GM12865 (cell line): ENCODE measurements at regions not wholly inside any gene's neighbourhood (a gene's known extent, or its start where the extent isn't known, plus 50 kb on each side); places are given as distances from the start of the nearest gene placed in this dataset.

Source experiments
- DNase-seq: peaks from one replicate; pipeline ENCODE4 v3.0.0; 2010; ENCODE audit warnings: low read depth
- H3K4me3 ChIP-seq: 2 replicates; pipeline ENCODE4 v1.5.1; 2011; ENCODE audit warnings: mild to moderate bottlenecking, low read depth, low read length, control low read depth
- TF ChIP-seq, protein P1 (sequence below): IDR thresholded peaks from 2 replicates; pipeline ENCODE4 v1.5.1; 2011; ENCODE audit warnings: low read length, control low read depth, low read depth, inconsistent platforms; ENCODE audit not compliant: insufficient read depth; ENCODE audit errors: missing control alignments

DNA sequence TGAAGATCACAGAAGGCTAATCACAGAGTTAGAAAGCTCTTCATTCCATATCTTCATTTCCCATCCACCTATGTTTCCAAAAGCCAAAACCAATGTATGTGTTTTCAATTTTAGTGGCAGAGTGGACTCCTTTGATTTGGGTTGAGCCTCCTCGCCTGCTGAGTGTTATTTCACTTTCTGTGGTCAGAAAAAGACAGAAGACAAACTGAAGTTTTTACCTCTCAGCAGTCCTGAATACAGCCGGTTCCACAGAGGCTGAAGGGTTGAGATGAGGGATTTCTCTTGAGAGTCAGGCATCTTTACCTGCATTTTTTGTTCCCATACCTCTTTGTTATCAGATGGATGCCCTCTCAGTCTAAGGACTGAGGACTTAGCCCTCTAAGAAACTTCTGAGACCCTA is 659.6 kb downstream of the CCSER2 start:
- TF ChIP-seq, protein P1, sequence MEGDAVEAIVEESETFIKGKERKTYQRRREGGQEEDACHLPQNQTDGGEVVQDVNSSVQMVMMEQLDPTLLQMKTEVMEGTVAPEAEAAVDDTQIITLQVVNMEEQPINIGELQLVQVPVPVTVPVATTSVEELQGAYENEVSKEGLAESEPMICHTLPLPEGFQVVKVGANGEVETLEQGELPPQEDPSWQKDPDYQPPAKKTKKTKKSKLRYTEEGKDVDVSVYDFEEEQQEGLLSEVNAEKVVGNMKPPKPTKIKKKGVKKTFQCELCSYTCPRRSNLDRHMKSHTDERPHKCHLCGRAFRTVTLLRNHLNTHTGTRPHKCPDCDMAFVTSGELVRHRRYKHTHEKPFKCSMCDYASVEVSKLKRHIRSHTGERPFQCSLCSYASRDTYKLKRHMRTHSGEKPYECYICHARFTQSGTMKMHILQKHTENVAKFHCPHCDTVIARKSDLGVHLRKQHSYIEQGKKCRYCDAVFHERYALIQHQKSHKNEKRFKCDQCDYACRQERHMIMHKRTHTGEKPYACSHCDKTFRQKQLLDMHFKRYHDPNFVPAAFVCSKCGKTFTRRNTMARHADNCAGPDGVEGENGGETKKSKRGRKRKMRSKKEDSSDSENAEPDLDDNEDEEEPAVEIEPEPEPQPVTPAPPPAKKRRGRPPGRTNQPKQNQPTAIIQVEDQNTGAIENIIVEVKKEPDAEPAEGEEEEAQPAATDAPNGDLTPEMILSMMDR: no peak
- DNase-seq: no peak
- H3K4me3 ChIP-seq: no peak overlapping the region

DNA sequence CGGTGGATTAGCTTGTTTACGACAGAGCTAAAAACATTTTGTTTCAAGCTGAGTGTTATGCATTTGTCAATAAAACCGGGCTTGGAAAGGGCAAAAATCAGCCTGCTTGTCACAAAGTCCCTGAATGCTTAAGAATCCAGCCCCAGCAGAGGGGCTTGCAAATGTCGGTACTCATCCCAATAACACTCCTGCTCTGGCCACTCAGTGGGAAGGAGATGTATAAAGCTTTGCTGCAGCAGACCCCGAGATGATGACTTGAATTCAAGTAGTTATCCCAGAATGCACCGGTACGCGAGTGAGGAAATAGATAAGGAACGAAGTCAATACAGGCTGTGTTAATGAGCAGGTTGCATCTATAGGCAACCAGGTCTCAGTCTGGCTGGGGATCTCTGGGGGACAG is 662.3 kb downstream of the CCSER2 start:
- no peak for DNase-seq
- TF ChIP-seq, protein P1: no peak

DNA sequence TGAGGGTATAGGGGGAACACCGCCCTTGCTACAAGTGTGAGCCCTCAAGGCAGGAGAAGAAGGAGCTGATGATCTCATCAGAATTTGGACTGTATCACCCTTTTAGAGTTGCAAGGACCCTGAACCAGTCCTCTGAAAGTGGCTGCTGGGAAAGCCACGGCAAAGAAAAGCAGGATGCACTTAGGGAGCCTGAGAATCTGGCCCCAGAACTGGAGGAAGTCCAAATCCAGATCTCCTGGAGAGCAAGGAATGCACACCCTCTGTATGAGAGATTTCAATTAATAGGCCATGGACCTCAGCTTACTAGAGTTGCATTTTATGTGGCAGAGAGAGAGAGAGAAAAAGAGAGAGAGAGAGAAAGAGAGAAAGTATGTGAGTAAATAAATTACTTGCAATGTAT is 662.9 kb downstream of the CCSER2 start:
- H3K4me3 ChIP-seq: no peak overlapping the region
- DNase-seq: no peak
- TF ChIP-seq, protein P1: no peak

More for the DNA sequence above, 662.3 kb downstream of the CCSER2 start:
- H3K4me3 ChIP-seq: no peak overlapping the region

DNA sequence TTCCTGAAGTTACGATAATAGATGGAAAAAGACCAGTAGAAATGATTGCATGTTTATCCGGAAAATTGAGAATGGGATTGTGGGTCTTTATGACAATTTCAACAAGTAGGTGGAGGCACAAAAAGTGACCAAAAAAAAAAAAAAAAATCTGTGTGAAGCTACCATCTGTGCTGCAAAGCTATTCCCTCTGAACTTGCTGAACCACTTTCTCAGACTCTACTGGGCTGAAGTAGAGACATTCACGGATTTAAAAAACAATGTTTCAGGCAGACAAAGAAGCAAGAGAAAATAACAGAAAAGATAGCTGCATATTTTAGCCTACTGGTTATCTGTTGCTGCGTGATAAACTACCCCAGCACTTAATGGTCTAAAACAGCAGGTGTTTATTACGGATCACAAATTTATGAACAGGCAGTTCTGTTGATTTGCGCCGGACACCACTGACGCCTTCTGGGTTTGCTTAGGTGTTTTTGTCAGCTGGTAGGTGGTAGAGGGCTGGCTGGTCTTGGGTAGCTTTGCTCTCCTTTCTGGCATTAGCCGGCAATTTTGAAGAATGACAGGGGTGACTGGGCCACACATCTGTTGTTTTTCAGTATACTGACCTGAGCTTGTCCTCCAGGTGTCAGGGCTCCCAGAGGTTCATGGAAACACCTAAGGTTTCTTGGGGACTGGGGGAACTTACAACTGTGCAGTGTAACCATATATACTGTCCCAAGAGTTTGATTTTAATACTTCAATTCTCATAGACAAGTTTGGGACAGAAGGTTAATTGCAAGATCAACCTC is 665.1 kb downstream of the CCSER2 start:
- no peak for DNase-seq
- TF ChIP-seq, protein P1: no peak
- H3K4me3 ChIP-seq: no peak overlapping the region

DNA sequence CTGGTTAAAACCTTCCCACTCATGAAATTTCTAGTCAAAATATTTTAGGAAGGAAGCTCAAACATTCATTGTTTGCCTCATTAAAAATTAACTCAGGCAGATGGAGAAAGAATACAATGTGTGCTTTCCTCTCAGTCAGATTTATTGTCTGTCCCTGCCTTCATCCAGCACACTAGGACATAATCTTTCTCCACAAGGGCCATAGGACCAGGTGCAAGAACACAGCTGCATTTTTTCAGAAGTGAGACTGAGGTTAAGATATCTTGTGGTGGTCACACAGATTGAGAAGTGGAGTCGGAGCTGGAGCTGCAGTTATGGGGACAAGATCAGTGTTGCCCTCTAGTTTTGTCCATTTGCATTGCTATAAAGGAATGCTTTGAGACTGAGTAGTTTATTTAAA is 666.3 kb downstream of the CCSER2 start:
- TF ChIP-seq, protein P1: no peak
- DNase-seq: no peak
- no peak overlapping the region for H3K4me3 ChIP-seq

DNA sequence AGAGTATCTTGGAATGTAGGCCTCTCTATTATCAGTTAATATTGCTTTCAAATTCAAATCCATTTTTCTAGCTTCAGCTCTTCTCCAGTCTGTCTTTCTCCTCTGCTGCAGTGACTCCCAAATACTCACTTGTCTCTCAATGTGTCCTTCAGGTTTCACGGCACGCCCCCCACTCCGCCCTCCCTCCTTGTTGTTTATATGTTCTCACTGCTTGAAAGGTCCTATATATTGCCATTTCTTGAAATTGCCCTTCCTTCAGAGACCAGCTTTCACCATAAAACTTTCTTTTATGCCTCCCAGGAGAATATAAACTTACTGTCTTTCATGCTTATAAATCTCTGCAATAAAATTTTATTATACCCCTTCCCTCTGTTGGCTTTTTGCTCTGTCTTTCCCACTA is 668.2 kb downstream of the CCSER2 start:
- no peak for DNase-seq
- H3K4me3 ChIP-seq: no peak overlapping the region

DNA sequence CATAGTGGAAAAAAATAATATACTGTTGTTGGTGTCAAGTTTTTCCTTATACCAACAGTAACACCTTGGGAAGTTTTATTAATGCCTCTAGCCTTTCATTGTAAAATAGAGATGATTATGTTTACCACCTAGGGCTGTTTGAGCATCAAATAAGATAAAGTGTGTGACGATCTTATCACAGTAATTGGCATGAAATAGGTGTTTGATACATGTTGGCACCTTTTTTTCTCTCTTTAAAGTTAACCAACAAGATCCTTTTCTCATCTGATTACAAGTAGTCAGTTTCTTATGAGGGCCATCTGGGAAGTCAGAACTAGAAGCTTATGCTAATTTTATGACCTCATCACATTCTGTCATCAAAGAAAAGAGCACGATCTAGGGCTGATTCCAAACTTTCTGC is 669.5 kb downstream of the CCSER2 start:
- TF ChIP-seq, protein P1: no peak
- no peak overlapping the region for H3K4me3 ChIP-seq
- DNase-seq: no peak

More for the DNA sequence above, 668.2 kb downstream of the CCSER2 start:
- TF ChIP-seq, protein P1: no peak
